GM10248 (cell line): ENCODE measurements at regions not wholly inside any gene's neighbourhood (a gene's known extent, or its start where the extent isn't known, plus 50 kb on each side); places are given as distances from the start of the nearest gene placed in this dataset.

Experiments
- CTCF ChIA-PET: fragments of 300-600 bp; sonication (Branson Sonifier 250); formaldehyde crosslinking; extraction: SDS; loops from one replicate; lab custom pipeline; 2021; ENCODE audit warnings: antibody characterized with exemption; lab: Yijun Ruan, JAX
- POLR2A ChIA-PET: fragments of 350-650 bp; sonication (Branson Sonifier 250); formaldehyde crosslinking; extraction: SDS; loops from one replicate; lab custom pipeline; 2020; ENCODE audit warnings: antibody characterized with exemption; lab: Yijun Ruan, JAX
- DNase-seq: peaks from one replicate; pipeline ENCODE4 v3.0.0; 2012; ENCODE audit errors: extremely low spot score
- CTCF ChIP-seq: IDR thresholded peaks from 2 replicates; pipeline ENCODE4 v1.5.1; 2012; ENCODE audit warnings: mild to moderate bottlenecking, low read depth; ENCODE audit errors: extremely low read depth, missing control alignments, control extremely low read depth

GRCh38 chr17:5822281-5823060, 238.2 kb upstream of the NLRP1 start:
- ChIA-PET CTCF (no interaction called here), POLR2A (no interaction called here)
- no peak for TF ChIP-seq CTCF
- DNase-seq, result no peak

- TF ChIP-seq CTCF, result no peak
- ChIA-PET POLR2A (no interaction called here), CTCF (no interaction called here)
- no peak for DNase-seq
Observed at GRCh38 chr17:5823219-5823618, 238.9 kb upstream of the NLRP1 start.

GRCh38 chr17:5825717-5826330, 241.5 kb upstream of the NLRP1 start:
- TF ChIP-seq CTCF, result no peak
- DNase-seq, result no peak
- ChIA-PET POLR2A (no interaction called here), CTCF (interaction anchor here (1.5 kb wide), 1 partner anchor 21 kb away, joined by 5 read pairs; no protein-coding TSS in a partner anchor)

- POLR2A ChIA-PET, result no interaction called here
- no peak for TF ChIP-seq CTCF
- CTCF ChIA-PET, result interaction anchor here (1.5 kb wide), 1 partner anchor 22 kb away, joined by 5 read pairs; no protein-coding TSS in a partner anchor
Observed at GRCh38 chr17:5826384-5826783, 242.1 kb upstream of the NLRP1 start.

GRCh38 chr17:5830921-5831320, 239.3 kb upstream of the WSCD1 start:
- DNase-seq, result no peak
- no peak for TF ChIP-seq CTCF
- POLR2A ChIA-PET, result no interaction called here
- CTCF ChIA-PET, result no interaction called here

More at GRCh38 chr17:5826384-5826783, 242.1 kb upstream of the NLRP1 start:
- DNase-seq, result no peak

GRCh38 chr17:5832886-5833285, 237.3 kb upstream of the WSCD1 start:
- TF ChIP-seq CTCF, result no peak
- ChIA-PET CTCF (no interaction called here), POLR2A (no interaction called here)
- DNase-seq, result no peak
